HG03571 (cell line): ENCODE measurements at regions not wholly inside any gene's neighbourhood (a gene's known extent, or its start where the extent isn't known, plus 50 kb on each side); places are given as distances from the start of the nearest gene placed in this dataset.

Source experiments
- ATAC-seq: cut with Tn5 transposase; IDR thresholded peaks from one replicate; pipeline ENCODE4 v1.9.1; 2021; ENCODE audit not compliant: unreplicated experiment

- no peak for ATAC-seq
These were observed 314.3 kb upstream of the CLNK start for GRCh38 chr4:10998846-10999245.

GRCh38 chr4:10984815-10985214 is 300.2 kb upstream of the CLNK start:
- no peak for ATAC-seq

- ATAC-seq = no peak
These were observed 299.5 kb upstream of the CLNK start for GRCh38 chr4:10983885-10984640.

GRCh38 chr4:10983268-10983667 is 298.7 kb upstream of the CLNK start:
- ATAC-seq = no peak

GRCh38 chr4:10982305-10982704 is 297.7 kb upstream of the CLNK start:
- ATAC-seq = no peak

- ATAC-seq = no peak
These were observed 297.0 kb upstream of the CLNK start for GRCh38 chr4:10981576-10981975.

GRCh38 chr4:10981096-10981495 is 296.5 kb upstream of the CLNK start:
- no peak for ATAC-seq

GRCh38 chr4:10979032-10979431 is 294.5 kb upstream of the CLNK start:
- ATAC-seq = no peak

GRCh38 chr4:10977534-10977933 is 293.0 kb upstream of the CLNK start:
- ATAC-seq = no peak

- ATAC-seq = no peak
These were observed 289.8 kb upstream of the CLNK start for GRCh38 chr4:10974371-10974770.

GRCh38 chr4:10973686-10974085 is 289.1 kb upstream of the CLNK start:
- no peak for ATAC-seq

GRCh38 chr4:10971800-10972401 is 287.3 kb upstream of the CLNK start:
- ATAC-seq = no peak

- no peak for ATAC-seq
These were observed 280.6 kb upstream of the CLNK start for GRCh38 chr4:10965196-10965595.

- ATAC-seq = no peak
These were observed 279.6 kb upstream of the CLNK start for GRCh38 chr4:10963958-10964703.

GRCh38 chr4:10963241-10963640 is 278.7 kb upstream of the CLNK start:
- ATAC-seq = no peak

- no peak for ATAC-seq
These were observed 277.7 kb upstream of the CLNK start for GRCh38 chr4:10962246-10962645.

GRCh38 chr4:10960389-10960788 is 275.8 kb upstream of the CLNK start:
- ATAC-seq = no peak

GRCh38 chr4:10959586-10959985 is 275.0 kb upstream of the CLNK start:
- no peak for ATAC-seq

- ATAC-seq = no peak
These were observed 273.8 kb upstream of the CLNK start for GRCh38 chr4:10958226-10958856.

GRCh38 chr4:10951306-10951705 is 266.7 kb upstream of the CLNK start:
- no peak for ATAC-seq

GRCh38 chr4:10949039-10949733 is 264.6 kb upstream of the CLNK start:
- ATAC-seq = no peak
